ENCODE measurements at regions not wholly inside any gene's neighbourhood (a gene's known extent, or its start where the extent isn't known, plus 50 kb on each side); places are given as distances from the start of the nearest gene placed in this dataset.
A peak's percentile ranks its signal among the peaks of the same experiment; 100 is the strongest.

GRCh38 chr6:21753241-21754108, 159.9 kb downstream of the SOX4 start:
- DNase-seq (ENCODE audit: low read depth, low spot score) (no peak), FAIRE-seq (no peak)
- no peaks in the 10 kb centered on the region for H3K9me3 ChIP-seq (ENCODE audit: control insufficient read depth, low read depth, low read length)
- no peaks in the 10 kb centered on the region for H4K20me1 ChIP-seq (ENCODE audit: control insufficient read depth, extremely low read depth, insufficient read depth, low read length)
- no peak overlapping the region for H3K27ac ChIP-seq (ENCODE audit: control insufficient read depth, insufficient read depth, low read length)
- peaks cover 28% of the 10 kb centered on the region for H3K4me1 ChIP-seq (ENCODE audit: control insufficient read depth, extremely low read depth, insufficient read depth, low read length)
- H3K27me3 ChIP-seq (ENCODE audit: control insufficient read depth, extremely low read depth, insufficient read depth, low read length) = no peaks in the 10 kb centered on the region
- TF ChIP-seq CTCF (optimal IDR thresholded peaks at IDR 0.05 in 1 of 3, IDR thresholded peaks at IDR 0.05 in 1 of 3, conservative IDR thresholded peaks at IDR 0.05 in 1 of 3; ENCODE audit: extremely low read depth in 1 of 3, insufficient read depth in 2 of 3, low read length in 3 of 3) (no peak), EZH2 (IDR thresholded peaks at IDR 0.05; ENCODE audit: low read length) (no peak)
- no peak overlapping the region for H2AFZ ChIP-seq (ENCODE audit: control insufficient read depth, low read length)
- H3K79me2 ChIP-seq (ENCODE audit: control insufficient read depth, insufficient read depth, low read length) = no peaks in the 10 kb centered on the region
- no peaks in the 10 kb centered on the region for H3K9me1 ChIP-seq (ENCODE audit: control insufficient read depth, extremely low read depth, insufficient read depth, low read length)
- no peaks in the 10 kb centered on the region for H3K36me3 ChIP-seq (ENCODE audit: control insufficient read depth in 2 of 2, extremely low read depth in 1 of 2, insufficient read depth in 2 of 2, low read length in 2 of 2)
- no peak overlapping the region for H3K4me3 ChIP-seq (ENCODE audit: control insufficient read depth in 2 of 3, extremely low read depth in 1 of 3, insufficient read depth in 2 of 3, low read depth in 1 of 3, low read length in 3 of 3)
- no peak overlapping the region for H3K4me2 ChIP-seq (ENCODE audit: control insufficient read depth, extremely low read depth, insufficient read depth, low read depth, low read length)
- dilution Hi-C loops (cut with MboI; ENCODE audit: extremely low pct_ligation_motif_present, low sequenced_read_pairs) = no loop called here
- no peak overlapping the region for H3K9ac ChIP-seq (ENCODE audit: control insufficient read depth, extremely low read depth, insufficient read depth, low read length)

GRCh38 chr6:21754891-21755290, 161.3 kb downstream of the SOX4 start:
- H3K4me1 ChIP-seq (ENCODE audit: control insufficient read depth, extremely low read depth, insufficient read depth, low read length) = peaks cover 28% of the 10 kb centered on the region

More at GRCh38 chr6:21754891-21755290, 161.3 kb downstream of the SOX4 start:
- no peaks in the 10 kb centered on the region for H3K9me1 ChIP-seq (ENCODE audit: control insufficient read depth, extremely low read depth, insufficient read depth, low read length)
- no peaks in the 10 kb centered on the region for H3K36me3 ChIP-seq (ENCODE audit: control insufficient read depth in 2 of 2, extremely low read depth in 1 of 2, insufficient read depth in 2 of 2, low read length in 2 of 2)
- peak overlapping the region; percentile 57 for H2AFZ ChIP-seq (ENCODE audit: control insufficient read depth, low read length)
- no peaks in the 10 kb centered on the region for H4K20me1 ChIP-seq (ENCODE audit: control insufficient read depth, extremely low read depth, insufficient read depth, low read length)
- peak; percentile 81 for DNase-seq (ENCODE audit: low read depth, low spot score)
- no peaks in the 10 kb centered on the region for H3K79me2 ChIP-seq (ENCODE audit: control insufficient read depth, insufficient read depth, low read length)
- H3K27ac ChIP-seq (ENCODE audit: control insufficient read depth, insufficient read depth, low read length) = peak overlapping the region; percentile 55
- H3K4me3 ChIP-seq (ENCODE audit: control insufficient read depth in 2 of 3, extremely low read depth in 1 of 3, insufficient read depth in 2 of 3, low read depth in 1 of 3, low read length in 3 of 3) = peak overlapping the region in 1 of 3 experiments; percentile 21
- no peak overlapping the region for H3K9ac ChIP-seq (ENCODE audit: control insufficient read depth, extremely low read depth, insufficient read depth, low read length)
- no peaks in the 10 kb centered on the region for H3K27me3 ChIP-seq (ENCODE audit: control insufficient read depth, extremely low read depth, insufficient read depth, low read length)
- TF ChIP-seq CTCF (optimal IDR thresholded peaks at IDR 0.05 in 1 of 3, IDR thresholded peaks at IDR 0.05 in 1 of 3, conservative IDR thresholded peaks at IDR 0.05 in 1 of 3; ENCODE audit: extremely low read depth in 1 of 3, insufficient read depth in 2 of 3, low read length in 3 of 3) (no peak), EZH2 (IDR thresholded peaks at IDR 0.05; ENCODE audit: low read length) (no peak)
- peak overlapping the region; percentile 67 for H3K4me2 ChIP-seq (ENCODE audit: control insufficient read depth, extremely low read depth, insufficient read depth, low read depth, low read length)
- dilution Hi-C loops (cut with MboI; ENCODE audit: extremely low pct_ligation_motif_present, low sequenced_read_pairs) = no loop called here
- peak; percentile 97 for FAIRE-seq
- H3K9me3 ChIP-seq (ENCODE audit: control insufficient read depth, low read depth, low read length) = no peaks in the 10 kb centered on the region

Data from keratinocyte (primary cell).